ENCODE measurements at regions not wholly inside any gene's neighbourhood (a gene's known extent, or its start where the extent isn't known, plus 50 kb on each side); places are given as distances from the start of the nearest gene placed in this dataset.
A peak's percentile ranks its signal among the peaks of the same experiment; 100 is the strongest.

DNA sequence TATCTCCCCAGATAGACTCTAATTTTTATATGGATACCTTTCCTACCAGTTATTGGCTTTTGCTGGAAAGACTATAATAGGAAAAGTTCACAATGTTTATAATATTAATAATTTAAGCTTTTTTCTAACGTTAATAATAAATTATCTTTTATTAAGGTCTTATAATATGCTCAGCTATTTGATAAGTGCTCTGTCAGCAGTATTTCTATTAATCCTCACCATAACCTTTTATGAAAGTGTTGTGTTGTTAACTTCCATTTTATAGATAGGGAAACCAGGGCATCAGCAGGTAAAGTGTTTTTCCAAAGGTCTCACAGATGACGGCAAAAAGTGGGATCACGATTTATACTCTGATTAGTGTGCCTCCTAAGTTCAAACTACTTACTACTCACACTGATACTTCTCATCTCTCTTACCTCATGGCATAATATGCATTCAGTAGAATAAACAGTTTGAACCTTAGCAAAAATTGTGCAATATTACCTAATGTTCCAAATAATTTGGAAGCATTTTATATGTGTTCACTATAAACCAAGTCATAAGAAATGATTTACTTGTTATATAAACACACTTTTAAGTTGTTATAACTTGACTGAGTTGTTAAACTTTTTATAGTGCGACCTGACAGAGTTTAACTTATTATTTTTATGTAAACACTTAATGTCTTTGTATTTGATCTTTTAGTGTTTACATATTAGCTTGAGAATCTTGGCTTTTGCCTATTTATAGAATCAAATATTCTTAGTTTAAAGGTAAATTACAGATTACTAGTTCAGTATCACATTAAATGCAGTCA is 274.9 kb upstream of the DCBLD2 start:
- no peak for DNase-seq

GRCh38 chr3:99175276-99175812 is 273.8 kb upstream of the DCBLD2 start:
- no peak for DNase-seq

DNA sequence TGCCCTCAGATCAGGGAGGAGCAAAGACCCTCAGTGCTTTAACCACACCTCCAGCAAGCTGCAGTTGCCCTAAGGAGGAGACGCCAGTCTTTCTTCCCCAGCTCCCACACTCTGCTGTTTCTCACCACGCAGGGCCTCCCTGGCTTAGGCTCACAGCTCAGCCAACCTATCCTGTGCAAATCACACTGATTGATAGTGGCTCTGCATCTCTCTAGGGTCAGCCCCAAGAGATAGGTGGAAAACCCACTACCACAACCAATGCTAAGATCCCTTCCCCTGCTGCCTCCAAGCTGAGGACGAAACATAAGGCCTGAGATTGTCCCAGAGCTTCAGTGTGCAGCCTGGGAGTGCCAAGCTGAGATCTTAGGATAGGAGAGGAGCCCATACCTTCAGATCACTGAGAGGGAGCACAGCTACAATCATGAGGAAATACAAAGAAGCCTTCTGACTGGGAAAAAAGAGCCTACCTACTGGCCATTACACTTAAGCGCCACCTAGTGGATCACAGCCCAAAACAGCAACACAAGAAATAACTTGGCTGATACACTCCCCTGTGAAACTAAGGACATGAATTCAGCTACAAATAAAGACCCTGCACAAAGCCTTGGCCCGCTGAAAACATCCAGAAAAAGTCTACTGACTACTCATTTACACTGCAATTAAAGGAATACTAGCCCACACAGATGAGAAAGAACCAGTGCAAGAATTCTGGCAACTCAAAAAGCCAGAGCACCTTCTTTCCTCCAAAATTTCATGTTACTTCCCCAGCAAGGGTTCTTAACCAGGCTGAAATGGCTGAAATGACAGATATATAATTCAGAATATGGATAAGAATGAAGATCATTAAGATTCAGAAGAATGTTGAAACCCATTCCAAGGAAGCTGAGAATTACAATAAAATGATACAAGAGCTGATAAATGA is 271.5 kb upstream of the DCBLD2 start:
- DNase-seq: peak; percentile 73

DNA sequence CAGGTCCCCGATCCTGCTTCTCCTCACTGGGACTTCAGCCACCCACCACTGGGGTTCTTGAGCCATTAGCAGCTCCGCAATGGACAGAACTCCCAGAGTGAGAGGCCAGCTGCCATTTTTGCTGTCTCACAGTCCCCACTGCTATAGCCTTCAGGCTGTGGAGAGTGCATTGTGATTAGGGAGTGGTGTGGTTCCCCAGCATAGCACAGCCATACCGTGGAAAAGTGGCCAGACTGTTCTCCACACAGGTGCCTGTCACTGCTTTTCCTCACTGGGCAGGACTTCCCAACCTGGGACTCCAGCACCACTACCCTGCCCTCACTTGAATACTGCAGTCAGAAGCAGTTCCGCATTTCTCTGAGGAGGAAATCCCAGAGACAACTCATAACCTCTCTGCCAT is 270.3 kb upstream of the DCBLD2 start:
- DNase-seq: no peak

- no peak for DNase-seq
Observed at GRCh38 chr3:99170867-99171517, 269.5 kb upstream of the DCBLD2 start.

DNA sequence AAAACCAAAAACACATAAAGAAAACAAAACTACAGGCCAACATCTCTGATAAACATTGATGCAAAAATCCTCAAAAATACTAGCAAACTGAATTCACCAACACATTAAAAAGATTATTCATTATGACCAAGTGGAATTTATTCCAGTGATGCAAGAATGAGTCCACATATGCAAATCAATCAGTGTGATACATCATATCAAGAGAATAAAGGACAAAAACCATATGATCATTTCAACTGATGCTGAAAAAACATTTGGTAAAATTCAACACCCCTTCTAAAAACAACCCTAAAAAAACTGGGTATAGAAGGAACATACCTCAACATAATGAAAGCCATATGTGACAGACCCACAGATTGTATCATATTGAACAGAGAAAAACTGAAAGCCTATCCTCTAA is 265.6 kb upstream of the DCBLD2 start:
- DNase-seq: no peak

DNA sequence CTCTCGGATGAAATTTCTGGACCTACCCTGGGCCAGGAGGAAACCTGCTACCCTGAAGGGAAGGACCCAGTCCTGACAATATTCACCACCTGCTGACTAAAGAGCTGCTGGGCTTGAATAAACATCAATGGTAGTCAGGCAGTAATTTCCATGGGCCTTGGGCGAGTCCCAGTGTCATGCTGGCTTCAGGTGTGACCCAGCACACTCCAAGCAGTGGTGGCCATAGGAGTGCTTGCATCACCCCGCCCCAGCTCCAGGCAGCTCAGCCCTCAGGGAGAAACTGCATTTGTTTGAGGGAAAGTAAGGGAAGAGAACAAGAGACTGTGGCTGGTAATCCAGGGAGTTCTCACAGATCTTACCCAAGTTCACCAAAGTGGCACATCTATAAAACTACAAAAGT is 261.8 kb upstream of the DCBLD2 start:
- DNase-seq: no peak

DNA sequence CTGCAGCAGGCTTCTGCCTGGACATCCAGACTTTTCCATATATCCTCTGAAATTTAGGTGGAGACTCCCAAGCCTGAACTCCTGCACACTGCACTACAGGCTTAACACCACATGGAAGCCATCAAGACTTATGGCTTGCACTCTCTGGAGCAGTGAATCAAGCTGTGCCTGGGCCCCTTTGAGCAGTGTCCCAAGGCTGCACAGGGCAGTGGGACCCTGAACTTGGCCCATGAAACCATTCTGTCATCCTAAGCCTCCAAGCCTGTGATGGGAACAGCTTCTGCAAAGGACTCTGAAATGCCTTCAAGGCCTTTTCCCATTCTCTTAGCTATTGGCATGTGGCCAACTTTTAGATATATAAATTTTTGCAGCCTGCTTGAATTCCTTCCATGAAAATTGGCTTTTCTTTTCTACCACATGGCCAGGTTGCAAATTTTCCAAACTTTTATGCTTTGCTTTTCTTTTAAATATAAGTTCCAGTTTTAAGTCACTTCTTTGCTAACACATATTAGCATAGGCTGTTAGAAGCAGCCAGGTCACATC is 257.8 kb upstream of the DCBLD2 start:
- DNase-seq: no peak

DNA sequence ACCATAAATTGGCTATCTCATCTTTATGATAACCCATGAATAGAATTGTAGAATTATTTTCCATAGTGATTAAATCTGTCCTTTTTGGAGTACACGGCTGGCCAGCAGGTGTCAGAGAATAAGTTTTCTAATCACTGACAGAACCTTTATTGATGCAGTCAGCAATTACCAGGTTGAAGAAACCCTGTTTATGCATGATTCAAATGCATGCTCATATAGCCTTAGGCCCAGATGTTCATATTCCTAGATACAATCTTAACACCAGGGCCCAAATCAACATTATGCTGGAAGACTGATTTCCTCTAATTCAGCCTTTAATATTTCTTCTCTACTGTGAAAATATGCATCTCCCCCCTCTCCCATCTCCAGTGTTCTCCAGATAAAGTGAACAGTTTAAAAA is 243.5 kb upstream of the DCBLD2 start:
- DNase-seq: no peak

DNA sequence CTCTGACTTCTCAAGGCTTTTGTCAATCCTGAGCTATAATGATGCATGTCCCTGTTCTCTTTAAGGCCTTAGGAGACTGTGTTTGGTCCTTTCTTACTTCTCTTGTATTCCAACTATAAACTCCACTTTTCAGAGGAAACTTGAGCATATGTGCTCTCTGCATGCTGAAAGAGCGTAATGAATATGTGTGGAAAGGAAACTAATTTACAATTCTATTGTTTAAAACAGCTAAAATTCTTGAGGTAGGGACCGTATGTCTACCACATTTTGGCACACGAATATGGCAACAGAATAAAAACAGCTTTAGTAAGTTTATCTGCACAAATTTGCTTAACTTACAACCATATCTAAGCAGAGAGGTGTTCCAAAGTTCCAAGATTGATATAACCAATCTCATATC is 242.0 kb upstream of the DCBLD2 start:
- no peak for DNase-seq

DNA sequence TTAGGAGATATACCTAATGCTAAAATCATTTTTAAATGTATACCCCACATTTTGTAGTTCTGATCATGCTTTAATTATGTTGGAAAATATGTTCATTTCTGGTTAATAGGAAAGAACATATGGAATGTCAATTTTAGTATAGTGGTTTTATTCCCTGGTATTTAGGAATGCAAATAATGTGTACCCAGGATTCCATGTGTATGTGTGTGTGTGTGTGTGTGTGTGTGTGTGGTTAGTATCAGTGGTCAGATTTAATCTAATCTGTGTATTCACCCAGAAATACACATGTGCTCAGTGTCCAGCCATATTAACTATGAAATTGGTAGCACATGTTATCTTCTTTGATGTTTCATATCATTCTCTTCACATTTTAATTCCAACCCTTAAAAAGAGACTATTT is 233.5 kb upstream of the DCBLD2 start:
- no peak for DNase-seq

- DNase-seq: no peak
Observed at GRCh38 chr3:99131876-99132275, 230.4 kb upstream of the DCBLD2 start.

- no peak for DNase-seq
Observed at GRCh38 chr3:99128725-99129505, 227.4 kb upstream of the DCBLD2 start.

GRCh38 chr3:99128235-99128634 is 226.7 kb upstream of the DCBLD2 start:
- no peak for DNase-seq

DNA sequence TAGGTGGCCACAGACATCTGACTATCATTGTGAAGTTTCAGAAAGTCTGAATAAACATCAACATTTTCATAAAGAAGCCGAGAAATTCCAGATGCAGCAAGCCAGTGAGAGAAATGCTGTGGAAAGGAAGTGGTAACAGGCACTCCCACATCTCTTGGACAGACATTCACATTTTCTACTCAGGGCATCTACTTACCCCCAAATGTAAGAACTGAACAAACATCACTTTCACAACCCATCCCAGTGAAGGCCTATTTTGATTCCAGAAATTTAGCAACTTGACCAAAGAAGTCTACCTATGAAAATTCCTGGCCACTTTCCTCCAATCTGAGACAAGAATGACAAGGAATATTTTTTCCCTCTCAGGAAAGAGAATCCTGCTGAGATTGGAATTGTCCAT is 224.8 kb upstream of the DCBLD2 start:
- no peak for DNase-seq

DNA sequence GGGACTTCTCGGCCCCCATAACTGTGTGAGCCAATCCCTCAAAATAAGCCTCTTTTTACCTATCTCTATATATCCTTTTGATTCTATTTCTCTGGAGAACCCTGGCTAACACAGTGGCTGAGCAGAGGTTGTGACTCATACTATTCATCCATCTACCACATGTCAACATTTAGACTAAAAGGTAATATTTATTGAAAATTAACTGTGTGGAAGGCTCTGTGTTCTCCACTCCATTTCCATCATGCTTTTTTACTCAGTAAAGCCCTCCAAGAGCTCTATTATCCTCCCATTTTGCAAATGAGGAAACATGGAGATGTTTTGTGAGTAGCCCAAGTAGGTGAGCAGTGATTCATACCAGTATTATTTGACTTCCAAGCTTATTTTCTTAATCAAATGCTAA is 217.9 kb upstream of the DCBLD2 start:
- no peak for DNase-seq

- no peak for DNase-seq
Observed at GRCh38 chr3:99118381-99118780, 216.9 kb upstream of the DCBLD2 start.

- peak; percentile 61 for DNase-seq
Observed at GRCh38 chr3:99114565-99115291, 213.2 kb upstream of the DCBLD2 start.

GRCh38 chr3:99111235-99111634 is 209.7 kb upstream of the DCBLD2 start:
- no peak for DNase-seq

GRCh38 chr3:99110401-99110800 is 208.9 kb upstream of the DCBLD2 start:
- no peak for DNase-seq

GRCh38 chr3:99108508-99108907 is 207.0 kb upstream of the DCBLD2 start:
- DNase-seq: peak; percentile 1

DNA sequence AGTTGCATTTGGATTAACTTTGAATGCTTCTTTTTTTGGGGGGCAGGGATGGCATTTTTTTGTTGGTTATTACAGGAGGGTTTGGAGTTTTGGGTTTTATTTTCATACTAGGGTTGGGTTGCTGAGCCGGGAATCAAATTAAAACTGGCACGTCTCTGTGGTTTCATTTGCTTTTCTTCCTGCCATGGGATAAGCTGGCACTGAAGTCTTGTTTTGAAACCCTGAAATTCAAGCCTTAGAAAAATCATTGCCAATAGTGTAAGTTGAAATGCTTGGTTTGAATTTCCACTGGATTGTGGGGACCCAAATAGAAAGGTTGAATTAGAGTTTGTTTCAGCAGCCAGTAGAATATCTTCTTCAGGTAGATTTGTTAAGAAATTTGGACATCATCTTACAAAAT is 193.1 kb upstream of the DCBLD2 start:
- DNase-seq: no peak
